Activated B cell treated with CpG ODN at 0.5 μM for 24 hours (primary cell): ENCODE measurements at regions not wholly inside any gene's neighbourhood (a gene's known extent, or its start where the extent isn't known, plus 50 kb on each side); places are given as distances from the start of the nearest gene placed in this dataset.

Experiments used
- ATAC-seq: fragments of 200-7000 bp; cut with Tn5 transposase; one replicate; pipeline ENCODE4 v1.10.0; 2021; ENCODE audit warnings: low read depth, mild to moderate bottlenecking, moderate library complexity
- CTCF ChIA-PET: fragments of 350-600 bp; sonication (Branson Sonifier 250); formaldehyde crosslinking; loops from one replicate; lab custom pipeline; 2021; ENCODE audit warnings: antibody characterized with exemption; lab: Charles Lee
- POLR2A ChIA-PET: fragments of 350-600 bp; sonication (Branson Sonifier 250); formaldehyde crosslinking; loops from one replicate; lab custom pipeline; 2021; ENCODE audit warnings: antibody characterized with exemption; lab: Charles Lee
- DNase-seq: peaks from one replicate; pipeline ENCODE4 v3.0.0; 2022
- H3K27ac Mint-ChIP-seq: one replicate; pipeline ENCODE4 v1.8.0; 2020; ENCODE audit warnings: mixed read lengths
- H3K27me3 Mint-ChIP-seq: one replicate; pipeline ENCODE4 v1.8.0; 2021; ENCODE audit warnings: mixed read lengths
- H3K36me3 Mint-ChIP-seq: one replicate; pipeline ENCODE4 v1.8.0; 2021; ENCODE audit warnings: low read depth, mixed read lengths
- H3K4me1 Mint-ChIP-seq: one replicate; pipeline ENCODE4 v1.8.0; 2021; ENCODE audit warnings: mixed read lengths
- H3K4me3 Mint-ChIP-seq: one replicate; pipeline ENCODE4 v1.8.0; 2020; ENCODE audit warnings: mild to moderate bottlenecking, mixed read lengths
- H3K9me3 Mint-ChIP-seq: one replicate; pipeline ENCODE4 v1.8.0; 2020; ENCODE audit warnings: mixed read lengths
- CTCF ChIP-seq: fragments of 200-600 bp; IDR thresholded peaks from one replicate; pipeline ENCODE4 v1.8.0; 2022; ENCODE audit warnings: antibody characterized with exemption, mild to moderate bottlenecking
- intact Hi-C: fragments of 100-400 bp; cut with micrococcal nuclease; formaldehyde crosslinking; loops from one replicate; pipeline ENCODE4 v1.15.1; 2024

- H3K4me3 Mint-ChIP-seq = no peak overlapping the region
Observed at GRCh38 chr5:8788246-8788645, 757.6 kb downstream of the SEMA5A start.

DNA sequence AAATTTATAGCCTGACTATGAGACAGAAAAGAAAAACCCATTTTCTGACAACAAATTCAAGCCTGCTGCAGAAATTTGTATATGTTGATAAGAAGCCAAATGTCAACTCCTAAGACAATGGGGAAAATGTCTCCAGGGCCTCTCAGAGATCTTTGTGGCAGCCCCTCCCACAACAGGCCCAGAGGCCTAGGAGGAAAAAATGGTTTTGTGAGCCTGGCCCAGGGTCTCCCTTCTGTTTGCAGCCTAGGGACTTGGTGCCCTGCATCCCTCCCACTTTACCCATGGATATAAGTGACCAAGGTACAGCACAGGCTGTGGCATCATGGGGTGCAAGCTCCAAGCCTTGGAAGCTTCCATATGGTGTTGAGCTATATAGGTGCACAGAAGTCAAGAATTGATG, 740.2 kb downstream of the SEMA5A start:
- Mint-ChIP-seq H3K36me3 (no peaks in the 10 kb centered on the region), H3K4me1 (no peaks in the 10 kb centered on the region), H3K4me3 (no peak overlapping the region), H3K27me3 (no peaks in the 10 kb centered on the region), H3K27ac (no peak overlapping the region), H3K9me3 (peaks cover 34% of the 10 kb centered on the region)
- TF ChIP-seq CTCF = no peak
- ATAC-seq = no peak
- intact Hi-C loops = no loop called here
- no peak for DNase-seq
- POLR2A ChIA-PET = no interaction called here
- CTCF ChIA-PET = no interaction called here

More at GRCh38 chr5:8788246-8788645, 757.6 kb downstream of the SEMA5A start:
- peaks cover 8% of the 10 kb centered on the region for H3K9me3 Mint-ChIP-seq
- no peaks in the 10 kb centered on the region for H3K36me3 Mint-ChIP-seq
- no peaks in the 10 kb centered on the region for H3K4me1 Mint-ChIP-seq
- no peaks in the 10 kb centered on the region for H3K27me3 Mint-ChIP-seq
- no peak for TF ChIP-seq CTCF
- intact Hi-C loops = no loop called here
- DNase-seq = no peak
- POLR2A ChIA-PET = no interaction called here
- no peak for ATAC-seq
- H3K27ac Mint-ChIP-seq = no peak overlapping the region
- CTCF ChIA-PET = interaction anchor here (0.7 kb wide), 1 partner anchor 9 kb away, joined by 3 read pairs; no protein-coding TSS in a partner anchor

DNA sequence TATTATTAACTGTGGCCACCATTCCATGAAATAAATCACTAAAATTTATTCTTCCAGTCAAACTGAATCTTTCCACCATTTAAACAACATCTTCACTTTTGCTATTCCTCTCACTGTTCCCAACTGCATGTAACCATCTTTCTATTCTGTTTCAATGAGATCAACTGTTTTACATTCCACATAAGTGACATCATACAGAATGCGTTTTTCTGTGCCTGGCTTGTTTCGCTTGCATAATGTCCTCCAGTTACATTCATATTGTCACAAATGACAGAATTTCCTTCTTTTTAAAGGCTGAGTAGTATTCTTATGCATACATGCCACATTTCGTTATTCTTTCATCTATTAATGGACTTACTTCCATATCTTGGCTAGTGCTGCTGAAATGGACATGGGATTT, 738.2 kb downstream of the SEMA5A start:
- intact Hi-C loops = no loop called here
- CTCF ChIA-PET = no interaction called here
- no peaks in the 10 kb centered on the region for H3K36me3 Mint-ChIP-seq
- TF ChIP-seq CTCF = no peak
- H3K4me1 Mint-ChIP-seq = no peaks in the 10 kb centered on the region
- no peak overlapping the region for H3K27ac Mint-ChIP-seq
- no peak overlapping the region for H3K4me3 Mint-ChIP-seq
- POLR2A ChIA-PET = no interaction called here
- H3K27me3 Mint-ChIP-seq = no peaks in the 10 kb centered on the region
- H3K9me3 Mint-ChIP-seq = peaks cover 35% of the 10 kb centered on the region
- ATAC-seq (no peak), DNase-seq (no peak)

GRCh38 chr5:8811581-8811980, 734.3 kb downstream of the SEMA5A start:
- no peak for ATAC-seq
- Mint-ChIP-seq H3K27me3 (no peaks in the 10 kb centered on the region), H3K36me3 (no peaks in the 10 kb centered on the region), H3K9me3 (peaks cover 24% of the 10 kb centered on the region), H3K4me3 (no peak overlapping the region), H3K4me1 (no peaks in the 10 kb centered on the region), H3K27ac (no peak overlapping the region)
- ChIA-PET CTCF (no interaction called here), POLR2A (no interaction called here)
- intact Hi-C loops = no loop called here
- no peak for TF ChIP-seq CTCF
- DNase-seq = no peak

- H3K4me3 Mint-ChIP-seq = no peak overlapping the region
- peaks cover 21% of the 10 kb centered on the region for H3K9me3 Mint-ChIP-seq
- H3K36me3 Mint-ChIP-seq = no peaks in the 10 kb centered on the region
- no peak for TF ChIP-seq CTCF
- no peaks in the 10 kb centered on the region for H3K4me1 Mint-ChIP-seq
- no peak overlapping the region for H3K27ac Mint-ChIP-seq
- ATAC-seq = no peak
- intact Hi-C loops = no loop called here
- CTCF ChIA-PET = no interaction called here
- H3K27me3 Mint-ChIP-seq = no peaks in the 10 kb centered on the region
- POLR2A ChIA-PET = no interaction called here
- DNase-seq = no peak
Observed at GRCh38 chr5:8813180-8813579, 732.7 kb downstream of the SEMA5A start.
